H1 (cell line): ENCODE measurements at regions not wholly inside any gene's neighbourhood (a gene's known extent, or its start where the extent isn't known, plus 50 kb on each side); places are given as distances from the start of the nearest gene placed in this dataset.

Experiments
- CHD7 ChIP-seq: fragments of 300-600 bp; sonication (generic); IDR thresholded peaks from 2 replicates; pipeline ENCODE4 v1.7.1; 2012; ENCODE audit warnings: low read length, moderate library complexity, mild to moderate bottlenecking, inconsistent platforms; ENCODE audit not compliant: insufficient replicate concordance
- CTCF ChIP-seq, 3 experiments: IDR thresholded peaks; 1 replicate in 2 of 3; 2 replicates in 1 of 3; pipeline versions ENCODE4 v1.5.1 to v1.6.1; 2011; ENCODE audit warnings: low read length in 3 of 3, mild to moderate bottlenecking in 3 of 3, inconsistent platforms in 2 of 3, low read depth in 1 of 3, moderate library complexity in 1 of 3; ENCODE audit not compliant: insufficient read depth in 1 of 3; ENCODE audit errors: control extremely low read depth in 1 of 3
- GABPA ChIP-seq: IDR thresholded peaks from 2 replicates; pipeline ENCODE4 v1.6.1; 2011; ENCODE audit warnings: mild to moderate bottlenecking, low read length, moderate library complexity, borderline replicate concordance; ENCODE audit not compliant: insufficient read depth
- POU5F1 ChIP-seq: IDR thresholded peaks from 2 replicates; pipeline ENCODE4 v1.6.1; 2011; ENCODE audit warnings: low read depth, mild to moderate bottlenecking, low read length, moderate library complexity
- RBBP5 ChIP-seq: IDR thresholded peaks from 2 replicates; pipeline ENCODE4 v1.7.1; 2012; ENCODE audit warnings: low read depth, mild to moderate bottlenecking, inconsistent platforms, low read length, moderate library complexity, borderline replicate concordance
- ZNF274 ChIP-seq: IDR thresholded peaks from 2 replicates; pipeline ENCODE4 v1.7.0; 2012; ENCODE audit warnings: low read length, borderline replicate concordance; ENCODE audit errors: extremely low read depth

DNA sequence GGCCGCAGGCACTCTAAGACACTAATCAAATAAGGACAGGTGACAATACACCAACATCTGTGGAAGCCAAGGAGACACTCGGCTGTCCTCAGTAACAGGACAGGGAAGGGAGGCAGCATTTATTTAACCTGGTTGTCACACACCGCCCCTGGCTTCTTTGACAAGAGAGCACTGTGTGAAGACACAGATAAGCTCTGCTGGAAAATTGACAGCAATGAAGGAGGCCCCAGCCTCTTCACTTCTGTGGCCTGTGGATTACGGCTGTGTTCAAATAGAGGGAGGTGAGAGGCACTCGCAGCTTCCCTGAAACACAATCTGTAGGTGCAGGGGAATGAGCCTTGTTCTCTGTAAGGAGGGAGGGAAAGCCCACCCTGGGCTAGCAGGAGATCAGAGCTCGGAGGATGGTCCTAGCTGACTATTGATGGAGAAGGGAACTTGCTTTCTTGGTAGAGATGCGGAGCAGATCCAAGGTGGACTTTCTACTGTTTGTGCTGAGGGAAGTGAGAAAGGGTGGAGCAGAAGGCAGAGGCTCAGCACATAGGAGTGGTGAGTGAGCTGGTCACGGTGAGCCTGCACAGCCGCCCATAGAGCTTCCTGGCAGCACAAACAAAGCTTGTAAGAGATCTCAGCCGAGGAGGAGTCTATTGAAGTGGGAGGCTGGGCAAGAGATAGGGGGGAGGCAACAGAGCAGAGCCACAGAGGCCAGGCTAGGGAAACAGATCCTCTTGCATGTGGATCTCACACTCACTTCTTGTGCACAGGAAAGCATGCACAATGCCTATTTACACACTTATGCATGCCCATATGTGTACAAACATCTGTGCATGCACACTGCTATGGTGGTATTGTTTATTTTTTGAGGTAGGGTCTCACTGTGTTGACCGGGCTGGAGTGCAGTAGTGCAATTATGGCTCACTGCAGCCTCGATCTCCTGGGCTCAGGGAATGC lies 114.6 kb upstream of the THY1 start (continued):
- TF ChIP-seq CHD7 (no peak), ZNF274 (no peak), POU5F1 (no peak), GABPA (no peak), RBBP5 (no peak), CTCF (IDR thresholded peaks at IDR 0.05; ENCODE audit: control extremely low read depth in 1 of 3, insufficient read depth in 1 of 3, low read depth in 1 of 3, low read length in 3 of 3) (no peak)
